ENCODE measurements at regions not wholly inside any gene's neighbourhood (a gene's known extent, or its start where the extent isn't known, plus 50 kb on each side); places are given as distances from the start of the nearest gene placed in this dataset.

DNA sequence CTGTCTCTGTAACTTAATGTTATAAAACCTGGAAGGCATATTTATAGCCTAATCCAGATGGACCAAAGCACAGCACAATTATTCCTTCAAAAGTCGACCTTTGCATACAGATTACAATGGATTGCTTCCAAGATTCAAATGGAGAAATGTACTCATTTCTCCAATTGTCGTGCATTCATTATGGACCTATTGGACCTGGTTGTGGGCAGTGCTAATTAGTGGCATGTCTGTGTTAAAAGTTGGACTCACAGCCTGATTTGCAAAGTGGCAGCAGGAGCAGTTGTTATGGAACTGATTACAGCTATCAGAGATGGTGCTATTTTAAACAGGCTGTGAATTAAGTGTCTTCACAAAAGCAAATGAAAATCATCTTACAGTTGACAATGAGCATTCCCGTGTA, 1529.3 kb upstream of the SLC10A2 start:
- TF ChIP-seq NFIC (IDR thresholded peaks at IDR 0.05) (no peak), YY1 (IDR thresholded peaks at IDR 0.05; ENCODE audit: low read depth) (no peak), EGR1 (IDR thresholded peaks at IDR 0.05) (no peak), CEBPB (IDR thresholded peaks at IDR 0.05) (no peak), EP300 (IDR thresholded peaks at IDR 0.05; ENCODE audit: borderline replicate concordance) (no peak), TAF1 (IDR thresholded peaks at IDR 0.05; ENCODE audit: low read depth) (no peak), FOXM1 (IDR thresholded peaks at IDR 0.05; ENCODE audit: borderline replicate concordance, low read depth) (no peak), USF1 (IDR thresholded peaks at IDR 0.05) (no peak), CREB1 (IDR thresholded peaks at IDR 0.05; ENCODE audit: low read depth) (no peak), TEAD4 (IDR thresholded peaks at IDR 0.05) (no peak), TCF12 (IDR thresholded peaks at IDR 0.05; ENCODE audit: low read depth) (no peak), ZBTB7A (IDR thresholded peaks at IDR 0.05; ENCODE audit: low read depth) (no peak), RAD21 (IDR thresholded peaks at IDR 0.05; ENCODE audit: low read depth) (no peak)
- TF ChIP-seq, protein P1, sequence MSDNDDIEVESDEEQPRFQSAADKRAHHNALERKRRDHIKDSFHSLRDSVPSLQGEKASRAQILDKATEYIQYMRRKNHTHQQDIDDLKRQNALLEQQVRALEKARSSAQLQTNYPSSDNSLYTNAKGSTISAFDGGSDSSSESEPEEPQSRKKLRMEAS (IDR thresholded peaks at IDR 0.05): no peak
- TF ChIP-seq, protein P2, sequence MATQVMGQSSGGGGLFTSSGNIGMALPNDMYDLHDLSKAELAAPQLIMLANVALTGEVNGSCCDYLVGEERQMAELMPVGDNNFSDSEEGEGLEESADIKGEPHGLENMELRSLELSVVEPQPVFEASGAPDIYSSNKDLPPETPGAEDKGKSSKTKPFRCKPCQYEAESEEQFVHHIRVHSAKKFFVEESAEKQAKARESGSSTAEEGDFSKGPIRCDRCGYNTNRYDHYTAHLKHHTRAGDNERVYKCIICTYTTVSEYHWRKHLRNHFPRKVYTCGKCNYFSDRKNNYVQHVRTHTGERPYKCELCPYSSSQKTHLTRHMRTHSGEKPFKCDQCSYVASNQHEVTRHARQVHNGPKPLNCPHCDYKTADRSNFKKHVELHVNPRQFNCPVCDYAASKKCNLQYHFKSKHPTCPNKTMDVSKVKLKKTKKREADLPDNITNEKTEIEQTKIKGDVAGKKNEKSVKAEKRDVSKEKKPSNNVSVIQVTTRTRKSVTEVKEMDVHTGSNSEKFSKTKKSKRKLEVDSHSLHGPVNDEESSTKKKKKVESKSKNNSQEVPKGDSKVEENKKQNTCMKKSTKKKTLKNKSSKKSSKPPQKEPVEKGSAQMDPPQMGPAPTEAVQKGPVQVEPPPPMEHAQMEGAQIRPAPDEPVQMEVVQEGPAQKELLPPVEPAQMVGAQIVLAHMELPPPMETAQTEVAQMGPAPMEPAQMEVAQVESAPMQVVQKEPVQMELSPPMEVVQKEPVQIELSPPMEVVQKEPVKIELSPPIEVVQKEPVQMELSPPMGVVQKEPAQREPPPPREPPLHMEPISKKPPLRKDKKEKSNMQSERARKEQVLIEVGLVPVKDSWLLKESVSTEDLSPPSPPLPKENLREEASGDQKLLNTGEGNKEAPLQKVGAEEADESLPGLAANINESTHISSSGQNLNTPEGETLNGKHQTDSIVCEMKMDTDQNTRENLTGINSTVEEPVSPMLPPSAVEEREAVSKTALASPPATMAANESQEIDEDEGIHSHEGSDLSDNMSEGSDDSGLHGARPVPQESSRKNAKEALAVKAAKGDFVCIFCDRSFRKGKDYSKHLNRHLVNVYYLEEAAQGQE (IDR thresholded peaks at IDR 0.05; ENCODE audit: low read depth): no peak

DNA sequence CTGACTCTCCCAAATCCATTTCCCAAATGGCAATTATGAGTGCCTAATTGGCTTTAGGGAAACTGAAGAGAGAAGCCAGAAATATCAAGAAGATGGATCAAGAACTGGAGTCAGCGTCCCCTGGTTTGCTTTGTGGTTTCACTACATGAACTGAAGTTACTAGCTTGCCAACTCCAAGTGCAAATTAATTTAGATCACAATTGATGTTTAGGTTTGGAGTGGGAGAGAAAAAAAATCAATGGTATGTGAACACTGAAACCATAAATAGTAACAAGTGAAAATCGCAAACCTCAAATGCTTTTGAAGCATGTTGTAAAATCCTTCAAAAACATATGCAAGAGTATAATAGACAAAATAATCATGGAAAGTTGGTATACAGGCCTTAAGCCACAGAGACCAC, 1528.6 kb upstream of the SLC10A2 start:
- TF ChIP-seq TAF1 (IDR thresholded peaks at IDR 0.05; ENCODE audit: low read depth): no peak
- no peak for TF ChIP-seq USF1 (IDR thresholded peaks at IDR 0.05)
- TF ChIP-seq EP300 (IDR thresholded peaks at IDR 0.05; ENCODE audit: borderline replicate concordance): no peak
- TF ChIP-seq ZBTB7A (IDR thresholded peaks at IDR 0.05; ENCODE audit: low read depth): no peak

DNA sequence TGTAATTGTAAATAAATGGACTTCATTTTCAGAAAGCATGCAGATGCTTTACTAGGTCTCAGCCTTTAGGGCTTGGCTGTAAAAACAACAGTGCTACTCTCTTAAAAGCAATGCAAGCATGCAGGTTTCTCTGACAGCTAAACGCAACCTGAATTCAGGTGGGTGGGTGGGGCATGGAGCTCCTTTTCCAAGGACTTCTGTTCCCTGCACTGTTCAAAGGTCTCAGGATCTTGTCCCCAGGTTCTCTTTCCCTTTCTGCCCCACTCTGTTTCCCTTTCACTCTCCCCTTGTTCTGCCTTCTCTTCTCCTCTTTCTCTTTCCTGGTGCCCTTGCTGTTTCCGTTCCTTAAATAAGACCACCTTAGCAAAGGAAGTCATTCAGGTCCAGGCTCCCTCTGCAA, 1527.5 kb upstream of the SLC10A2 start:
- TF ChIP-seq, protein P1 (IDR thresholded peaks at IDR 0.05): no peak
- no peak for TF ChIP-seq ZBTB7A (IDR thresholded peaks at IDR 0.05; ENCODE audit: low read depth)

DNA sequence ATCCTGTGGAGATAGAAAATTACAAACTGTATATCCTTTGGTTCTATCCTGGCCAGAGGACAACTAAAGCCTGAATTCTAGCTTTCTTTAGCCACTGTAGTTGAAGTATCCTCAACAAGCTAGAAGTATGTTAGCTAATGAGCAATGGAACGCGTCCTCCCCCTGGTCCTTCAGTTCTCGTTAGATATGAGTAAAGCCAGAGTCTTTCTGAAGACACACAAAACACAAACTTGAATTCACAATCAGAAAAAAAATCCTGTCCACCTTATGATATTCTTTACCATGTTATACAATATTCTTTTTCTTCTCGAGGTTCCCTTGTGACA, 1527.0 kb upstream of the SLC10A2 start:
- TF ChIP-seq TAF1 (IDR thresholded peaks at IDR 0.05; ENCODE audit: low read depth) (no peak), USF1 (IDR thresholded peaks at IDR 0.05) (no peak), YY1 (IDR thresholded peaks at IDR 0.05; ENCODE audit: low read depth) (no peak), NFIC (IDR thresholded peaks at IDR 0.05) (no peak), TEAD4 (IDR thresholded peaks at IDR 0.05) (no peak), TCF12 (IDR thresholded peaks at IDR 0.05; ENCODE audit: low read depth) (no peak), CEBPB (IDR thresholded peaks at IDR 0.05) (no peak), CREB1 (IDR thresholded peaks at IDR 0.05; ENCODE audit: low read depth) (no peak), RAD21 (IDR thresholded peaks at IDR 0.05; ENCODE audit: low read depth) (no peak), FOXM1 (IDR thresholded peaks at IDR 0.05; ENCODE audit: borderline replicate concordance, low read depth) (no peak), ZBTB7A (IDR thresholded peaks at IDR 0.05; ENCODE audit: low read depth) (no peak), EP300 (IDR thresholded peaks at IDR 0.05; ENCODE audit: borderline replicate concordance) (no peak)
- TF ChIP-seq, protein P2 (IDR thresholded peaks at IDR 0.05; ENCODE audit: low read depth): no peak
- TF ChIP-seq, protein P1 (IDR thresholded peaks at IDR 0.05): no peak

DNA sequence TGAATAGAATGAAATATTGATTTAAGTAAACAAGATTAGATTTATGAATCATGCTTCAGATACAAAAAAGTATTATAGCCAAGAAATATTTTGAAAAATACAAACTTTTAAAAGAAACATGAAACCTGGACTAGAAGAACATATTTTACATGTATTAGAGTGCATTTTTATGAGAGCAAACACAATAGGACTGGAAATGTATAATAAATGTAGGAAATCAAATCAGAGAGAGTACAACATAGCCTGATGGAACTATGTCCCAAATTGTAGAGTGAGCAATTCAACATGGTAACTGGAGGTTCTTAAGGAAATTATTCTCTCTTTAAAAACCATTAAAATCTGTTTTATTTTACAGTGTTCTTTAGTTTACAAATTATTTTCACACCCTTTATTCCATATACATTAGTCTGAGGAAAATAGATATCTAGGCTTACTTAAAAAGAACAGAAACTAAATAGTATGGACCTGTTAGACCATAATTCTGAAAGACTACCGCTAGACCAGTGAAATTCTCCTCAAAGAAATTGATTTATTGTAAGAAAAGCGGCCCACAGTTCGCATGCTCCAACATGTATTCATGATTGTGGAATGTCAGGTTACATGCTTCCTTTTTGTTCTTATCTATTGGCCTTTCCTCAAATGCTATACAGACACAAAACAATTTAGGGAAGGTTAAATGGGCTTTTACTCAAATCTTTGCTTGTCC, 1526.5 kb upstream of the SLC10A2 start:
- TF ChIP-seq ZBTB7A (IDR thresholded peaks at IDR 0.05; ENCODE audit: low read depth) (no peak), TCF12 (IDR thresholded peaks at IDR 0.05; ENCODE audit: low read depth) (no peak), EP300 (IDR thresholded peaks at IDR 0.05; ENCODE audit: borderline replicate concordance) (no peak), CREB1 (IDR thresholded peaks at IDR 0.05; ENCODE audit: low read depth) (no peak), EGR1 (IDR thresholded peaks at IDR 0.05) (no peak), NFIC (IDR thresholded peaks at IDR 0.05) (no peak), RAD21 (IDR thresholded peaks at IDR 0.05; ENCODE audit: low read depth) (no peak), USF1 (IDR thresholded peaks at IDR 0.05) (no peak), TEAD4 (IDR thresholded peaks at IDR 0.05) (no peak), TAF1 (IDR thresholded peaks at IDR 0.05; ENCODE audit: low read depth) (no peak), CEBPB (IDR thresholded peaks at IDR 0.05) (no peak), YY1 (IDR thresholded peaks at IDR 0.05; ENCODE audit: low read depth) (no peak), FOXM1 (IDR thresholded peaks at IDR 0.05; ENCODE audit: borderline replicate concordance, low read depth) (no peak)
- TF ChIP-seq, protein P2 (IDR thresholded peaks at IDR 0.05; ENCODE audit: low read depth): no peak
- TF ChIP-seq, protein P1 (IDR thresholded peaks at IDR 0.05): no peak
